HepG2 (cell line): ENCODE measurements at regions not wholly inside any gene's neighbourhood (a gene's known extent, or its start where the extent isn't known, plus 50 kb on each side); places are given as distances from the start of the nearest gene placed in this dataset.

ENCODE experiments used
- EZH2 ChIP-seq: conservative IDR thresholded peaks from 2 replicates; pipeline ENCODE4 v1.6.1; 2012; ENCODE audit warnings: mild to moderate bottlenecking, low read depth, low read length, moderate library complexity
- JUN ChIP-seq: sonication (generic); formaldehyde crosslinking; IDR thresholded peaks from 2 replicates; pipeline ENCODE4 v1.4.0; 2020; ENCODE audit warnings: mild to moderate bottlenecking, missing genetic modification reagents
- MYNN ChIP-seq: sonication (generic); formaldehyde crosslinking; IDR thresholded peaks from 2 replicates; pipeline ENCODE4 v1.4.0; 2020; ENCODE audit warnings: mild to moderate bottlenecking, low read depth, missing genetic modification reagents
- NR2F6 ChIP-seq, 2 experiments: IDR thresholded peaks; 2 replicates each; pipeline ENCODE4 v1.6.1; 2016; ENCODE audit warnings: antibody characterized with exemption in 1 of 2, mild to moderate bottlenecking in 1 of 2
- PHF8 ChIP-seq: sonication (generic); formaldehyde crosslinking; IDR thresholded peaks from 2 replicates; pipeline ENCODE4 v1.5.0; 2020; ENCODE audit warnings: missing genetic modification reagents
- POLR2A ChIP-seq, 2 experiments: IDR thresholded peaks; 2 replicates each; pipeline ENCODE4 v1.6.1; 2011; ENCODE audit warnings: low read depth in 2 of 2, low read length in 2 of 2, mild to moderate bottlenecking in 1 of 2, moderate library complexity in 1 of 2; ENCODE audit not compliant: insufficient read depth in 1 of 2
- SETDB1 ChIP-seq: sonication (generic); formaldehyde crosslinking; IDR thresholded peaks from 2 replicates; pipeline ENCODE4 v1.5.1; 2020; ENCODE audit warnings: missing genetic modification reagents, mild to moderate bottlenecking, borderline replicate concordance
- TAF1 ChIP-seq: sonication (generic); formaldehyde crosslinking; IDR thresholded peaks from 2 replicates; pipeline ENCODE4 v1.4.0; 2020; ENCODE audit warnings: missing genetic modification reagents
- ZKSCAN1 ChIP-seq: fragments of 150-350 bp; IDR thresholded peaks from 2 replicates; pipeline ENCODE4 v1.6.1; 2014; ENCODE audit warnings: low read length
- ZNF296 ChIP-seq: sonication (generic); formaldehyde crosslinking; conservative IDR thresholded peaks from 2 replicates; pipeline ENCODE4 v1.5.0; 2020; ENCODE audit warnings: mild to moderate bottlenecking, missing genetic modification reagents
- ZSCAN30 ChIP-seq: sonication (generic); formaldehyde crosslinking; IDR thresholded peaks from 2 replicates; pipeline ENCODE4 v1.5.0; 2020; ENCODE audit warnings: mild to moderate bottlenecking, missing genetic modification reagents
- TF ChIP-seq, protein P1 (sequence below): sonication (generic); formaldehyde crosslinking; IDR thresholded peaks from 2 replicates; pipeline ENCODE4 v1.8.1; 2023; ENCODE audit warnings: mild to moderate bottlenecking, inconsistent platforms, moderate library complexity, missing genetic modification reagents, borderline replicate concordance
- TF ChIP-seq, protein P2 (sequence below): sonication (generic); formaldehyde crosslinking; IDR thresholded peaks from 2 replicates; pipeline ENCODE4 v1.5.0; 2020; ENCODE audit warnings: mild to moderate bottlenecking, missing genetic modification reagents, moderate library complexity

GRCh38 chr16:86211800-86212199, 298.5 kb upstream of the FOXF1 start:
- TF ChIP-seq EZH2 = no peak
- TF ChIP-seq POLR2A (IDR thresholded peaks at IDR 0.05; ENCODE audit: insufficient read depth in 1 of 2, low read depth in 2 of 2, low read length in 2 of 2) = no peak
- TF ChIP-seq, protein P1, sequence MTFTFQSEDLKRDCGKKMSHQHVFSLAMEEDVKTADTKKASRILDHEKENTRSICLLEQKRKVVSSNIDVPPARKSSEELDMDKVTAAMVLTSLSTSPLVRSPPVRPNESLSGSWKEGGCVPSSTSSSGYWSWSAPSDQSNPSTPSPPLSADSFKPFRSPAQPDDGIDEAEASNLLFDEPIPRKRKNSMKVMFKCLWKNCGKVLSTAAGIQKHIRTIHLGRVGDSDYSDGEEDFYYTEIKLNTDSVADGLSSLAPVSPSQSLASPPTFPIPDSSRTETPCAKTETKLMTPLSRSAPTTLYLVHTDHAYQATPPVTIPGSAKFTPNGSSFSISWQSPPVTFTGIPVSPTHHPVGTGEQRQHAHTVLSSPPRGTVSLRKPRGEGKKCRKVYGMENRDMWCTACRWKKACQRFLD (CRISPR knock-in tag) = no peak
- TF ChIP-seq MYNN (CRISPR knock-in tag) = no peak
- TF ChIP-seq, protein P2, sequence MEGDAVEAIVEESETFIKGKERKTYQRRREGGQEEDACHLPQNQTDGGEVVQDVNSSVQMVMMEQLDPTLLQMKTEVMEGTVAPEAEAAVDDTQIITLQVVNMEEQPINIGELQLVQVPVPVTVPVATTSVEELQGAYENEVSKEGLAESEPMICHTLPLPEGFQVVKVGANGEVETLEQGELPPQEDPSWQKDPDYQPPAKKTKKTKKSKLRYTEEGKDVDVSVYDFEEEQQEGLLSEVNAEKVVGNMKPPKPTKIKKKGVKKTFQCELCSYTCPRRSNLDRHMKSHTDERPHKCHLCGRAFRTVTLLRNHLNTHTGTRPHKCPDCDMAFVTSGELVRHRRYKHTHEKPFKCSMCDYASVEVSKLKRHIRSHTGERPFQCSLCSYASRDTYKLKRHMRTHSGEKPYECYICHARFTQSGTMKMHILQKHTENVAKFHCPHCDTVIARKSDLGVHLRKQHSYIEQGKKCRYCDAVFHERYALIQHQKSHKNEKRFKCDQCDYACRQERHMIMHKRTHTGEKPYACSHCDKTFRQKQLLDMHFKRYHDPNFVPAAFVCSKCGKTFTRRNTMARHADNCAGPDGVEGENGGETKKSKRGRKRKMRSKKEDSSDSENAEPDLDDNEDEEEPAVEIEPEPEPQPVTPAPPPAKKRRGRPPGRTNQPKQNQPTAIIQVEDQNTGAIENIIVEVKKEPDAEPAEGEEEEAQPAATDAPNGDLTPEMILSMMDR (CRISPR knock-in tag) = no peak
- TF ChIP-seq ZNF296 (CRISPR knock-in tag) = no peak
- TF ChIP-seq NR2F6 (IDR thresholded peaks at IDR 0.05) = no peak
- no peak for TF ChIP-seq NR2F6 (CRISPR knock-in tag; IDR thresholded peaks at IDR 0.05)
- TF ChIP-seq ZSCAN30 (CRISPR knock-in tag) = no peak
- TF ChIP-seq JUN (CRISPR knock-in tag) = no peak
- TF ChIP-seq TAF1 = no peak
- TF ChIP-seq PHF8 (CRISPR knock-in tag) = no peak
- TF ChIP-seq ZKSCAN1 = no peak
- no peak for TF ChIP-seq SETDB1 (CRISPR knock-in tag)
